Vagina (tissue), 2 donors: ENCODE measurements at regions not wholly inside any gene's neighbourhood (a gene's known extent, or its start where the extent isn't known, plus 50 kb on each side); places are given as distances from the start of the nearest gene placed in this dataset.

Experiments used
- CTCF ChIP-seq, 3 experiments: fragments of 450-650 bp in 2 of 3; fragments of 200-600 bp in 1 of 3; sonication (generic) in 1 of 3; IDR thresholded peaks; one replicate each; pipeline ENCODE4 v1.5.1; 2017 to 2019; ENCODE audit warnings: antibody characterized with exemption in 3 of 3, mild to moderate bottlenecking in 2 of 3, moderate library complexity in 2 of 3
- POLR2A ChIP-seq, 2 donors: fragments of 450-650 bp; IDR thresholded peaks; one replicate each; pipeline ENCODE4 v1.6.1; 2017; ENCODE audit warnings: antibody characterized with exemption in 2 of 2, mild to moderate bottlenecking in 2 of 2, moderate library complexity in 2 of 2

GRCh38 chrX:113274345-113274744, 433.7 kb upstream of the AMOT start:
- TF ChIP-seq CTCF (IDR thresholded peaks at IDR 0.05) (no peak), POLR2A (IDR thresholded peaks at IDR 0.05) (no peak)
